ENCODE measurements at regions not wholly inside any gene's neighbourhood (a gene's known extent, or its start where the extent isn't known, plus 50 kb on each side); places are given as distances from the start of the nearest gene placed in this dataset.

DNA sequence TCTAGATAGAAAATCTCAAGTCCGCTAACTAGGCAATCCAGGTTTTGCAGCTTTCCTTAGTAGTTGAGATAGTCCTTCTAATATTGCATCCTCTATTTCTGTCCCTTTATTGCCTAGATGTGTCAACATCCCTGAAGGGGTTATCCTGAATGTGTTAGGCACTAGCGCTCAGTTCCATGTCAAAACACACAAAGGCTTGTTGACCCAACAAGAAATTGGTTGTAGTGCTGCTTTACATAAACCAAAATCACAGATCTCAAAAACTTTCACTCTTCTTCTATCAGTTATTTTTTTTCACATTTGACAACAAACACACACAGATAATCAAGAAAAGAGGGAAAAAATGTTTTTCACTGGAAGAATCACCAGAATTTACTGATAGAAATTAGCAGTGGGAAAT is 51.4 kb upstream of the SOX2 start:
- no peak for DNase-seq

DNA sequence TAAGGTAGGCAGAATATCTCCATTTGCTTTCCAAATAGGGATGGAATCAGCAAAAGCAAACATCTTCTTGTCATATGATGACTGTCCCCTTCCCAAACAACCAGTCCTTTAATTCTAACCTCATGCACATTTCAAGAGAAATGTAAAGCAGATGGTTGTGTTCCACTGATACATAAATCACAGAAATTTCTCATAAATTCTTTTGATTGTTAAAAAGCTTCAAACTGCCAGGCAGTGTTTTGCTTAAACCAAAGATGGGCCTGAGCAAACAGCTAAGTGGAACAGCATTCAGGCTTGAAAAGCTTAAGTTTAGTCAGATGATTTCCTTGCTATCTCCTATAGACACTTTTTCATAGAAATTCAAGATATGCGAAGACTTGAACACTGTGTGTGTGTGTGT is 74.3 kb upstream of the SOX2 start:
- no peak for DNase-seq

DNA sequence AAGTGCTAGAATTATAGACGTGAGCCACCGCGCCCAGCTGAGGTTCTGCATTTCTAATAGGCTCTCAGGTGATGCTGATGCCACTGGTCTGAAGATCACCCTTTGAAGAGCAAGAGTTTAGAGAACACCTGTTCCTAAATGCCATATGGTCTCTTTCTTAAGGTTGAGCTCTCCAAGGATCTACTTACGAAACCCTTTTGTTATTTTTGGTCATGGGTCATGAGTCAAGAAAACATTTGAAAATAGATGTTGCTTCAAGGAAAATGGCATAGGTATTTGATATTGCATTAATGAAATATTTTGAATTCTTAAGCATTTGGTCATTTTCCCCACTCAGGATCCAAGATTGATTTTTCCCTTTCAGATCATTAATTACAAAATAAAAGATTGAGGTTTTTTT is 74.7 kb upstream of the SOX2 start:
- no peak for DNase-seq

DNA sequence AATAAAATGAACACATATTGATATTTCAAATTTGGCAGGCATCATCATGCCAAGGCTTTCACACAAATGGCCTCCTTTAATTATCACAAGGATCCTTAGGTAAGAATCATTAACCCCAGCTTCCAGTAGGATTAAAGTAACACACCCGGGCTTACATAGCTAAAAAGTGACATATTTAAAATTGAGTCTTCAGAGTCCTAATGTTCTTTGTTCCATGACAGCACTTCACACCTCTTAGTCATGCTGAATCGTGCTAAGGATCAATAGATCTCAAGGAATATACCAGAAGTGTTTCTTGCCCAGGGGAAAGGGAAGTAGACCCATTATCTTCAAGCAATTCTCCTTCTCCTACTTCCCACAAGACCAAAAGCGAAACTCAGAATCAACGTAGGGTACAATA is 76.6 kb upstream of the SOX2 start:
- DNase-seq: no peak

DNA sequence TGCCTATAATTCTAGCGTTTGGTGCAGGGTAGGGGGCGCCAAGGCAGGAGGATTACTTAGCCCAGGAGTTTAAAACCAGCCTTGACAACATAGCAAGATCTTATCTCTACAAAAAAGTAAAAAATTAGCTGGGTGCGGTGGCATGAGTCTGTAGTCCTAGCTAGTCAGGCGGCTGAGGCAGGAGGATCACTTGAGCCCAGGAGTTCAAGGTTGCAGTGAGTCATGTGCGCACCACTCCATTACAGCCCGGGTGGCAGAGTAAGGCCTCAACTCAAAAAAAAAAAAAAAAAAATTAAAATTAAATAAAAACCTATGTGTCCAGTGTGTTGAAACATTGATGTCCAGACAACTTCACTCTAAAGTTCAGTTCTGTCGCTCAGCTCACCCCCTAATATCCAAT is 78.2 kb upstream of the SOX2 start:
- no peak for DNase-seq

DNA sequence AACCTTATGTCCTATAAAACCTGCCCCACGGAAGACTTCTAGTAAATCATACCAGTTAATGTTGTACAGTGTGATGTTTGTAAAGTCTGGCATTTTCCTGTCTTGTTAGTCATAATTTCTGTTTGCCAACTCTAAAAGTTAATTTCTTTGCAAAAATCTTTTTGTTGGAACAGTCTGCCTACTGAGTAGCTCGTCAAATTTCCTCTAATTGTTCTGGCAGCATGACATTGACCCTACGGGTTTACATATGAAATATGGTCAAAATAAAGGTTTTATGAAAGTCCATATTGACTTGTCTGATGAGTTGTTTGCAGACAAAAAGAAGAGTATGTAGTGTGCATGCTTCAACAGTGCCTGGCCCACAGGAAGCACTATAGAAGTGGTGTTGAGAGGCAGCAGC is 79.8 kb upstream of the SOX2 start:
- no peak for DNase-seq

DNA sequence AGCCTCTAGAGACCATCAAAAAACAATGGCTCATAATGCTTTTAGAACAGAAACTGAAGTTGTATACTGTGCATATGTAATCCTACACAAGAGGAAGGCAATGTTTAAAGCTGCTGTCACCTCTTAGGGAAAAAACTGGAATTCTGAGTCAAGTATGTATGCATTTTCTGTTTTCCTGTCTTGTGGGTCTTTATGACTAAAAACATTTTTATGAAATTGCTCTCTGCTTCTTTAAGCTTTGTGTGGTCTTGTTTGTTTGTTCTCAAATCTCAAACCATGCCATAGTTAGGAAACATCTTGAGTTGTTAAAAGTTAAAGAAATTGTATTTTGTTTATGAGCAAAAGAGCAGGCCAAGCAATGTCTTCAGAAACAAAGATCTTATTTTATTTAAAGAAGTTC is 80.9 kb upstream of the SOX2 start:
- DNase-seq: no peak

DNA sequence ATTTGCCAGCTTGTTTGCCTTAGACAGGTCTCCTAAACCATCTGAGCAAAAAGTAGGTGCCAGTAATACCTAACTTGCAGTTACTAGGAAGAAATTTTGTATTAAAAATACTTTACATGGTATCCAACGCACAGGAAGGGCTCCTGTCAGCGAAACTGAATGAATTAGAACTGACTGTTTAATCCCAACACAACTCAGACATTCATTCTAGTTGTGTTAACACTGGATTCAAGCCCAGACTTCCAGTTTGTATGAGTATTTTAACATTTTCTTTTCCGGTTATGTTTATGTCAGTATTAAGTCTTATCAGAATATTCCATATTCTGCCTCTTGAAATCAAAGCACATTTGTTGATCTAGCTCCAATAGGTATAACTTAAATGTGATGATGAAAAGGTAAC is 82.0 kb upstream of the SOX2 start:
- no peak for DNase-seq

DNA sequence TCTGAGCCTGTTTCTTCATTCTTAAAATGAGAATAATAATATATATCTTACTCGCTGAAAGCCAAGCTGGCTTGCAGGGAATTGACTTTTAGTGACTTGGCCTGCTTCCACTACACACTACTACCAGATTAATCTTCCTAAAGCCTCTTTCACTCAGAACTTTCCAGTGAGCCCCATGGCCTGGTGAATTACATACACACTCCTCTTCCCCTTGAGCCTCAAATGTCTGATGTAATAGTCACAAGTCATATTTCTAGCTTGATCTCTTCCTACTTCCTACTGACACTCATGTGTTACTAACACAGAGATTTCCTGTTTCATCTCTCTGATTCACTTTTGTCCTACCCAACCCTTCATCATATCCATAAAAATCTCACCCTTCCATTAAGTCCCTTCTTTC is 82.7 kb upstream of the SOX2 start:
- DNase-seq: no peak

DNA sequence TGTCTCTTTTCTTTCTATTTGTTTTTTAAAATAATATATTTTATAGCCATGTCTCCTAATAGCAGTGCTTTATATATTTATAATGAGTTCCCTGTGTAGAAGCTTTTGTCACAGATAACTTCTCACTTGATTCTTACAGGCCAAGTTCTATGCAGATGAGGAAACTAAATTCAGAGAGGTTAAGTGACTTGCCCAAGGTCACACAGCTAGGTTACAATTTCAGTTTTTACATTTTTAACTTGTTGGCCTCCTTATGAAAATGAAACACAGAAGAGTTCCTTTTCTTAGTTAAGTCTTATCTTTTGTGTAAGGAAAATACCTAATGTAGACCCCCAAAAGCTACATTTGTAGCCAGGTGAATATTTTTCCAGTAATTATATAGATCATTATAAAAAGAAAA is 83.3 kb upstream of the SOX2 start:
- no peak for DNase-seq

DNA sequence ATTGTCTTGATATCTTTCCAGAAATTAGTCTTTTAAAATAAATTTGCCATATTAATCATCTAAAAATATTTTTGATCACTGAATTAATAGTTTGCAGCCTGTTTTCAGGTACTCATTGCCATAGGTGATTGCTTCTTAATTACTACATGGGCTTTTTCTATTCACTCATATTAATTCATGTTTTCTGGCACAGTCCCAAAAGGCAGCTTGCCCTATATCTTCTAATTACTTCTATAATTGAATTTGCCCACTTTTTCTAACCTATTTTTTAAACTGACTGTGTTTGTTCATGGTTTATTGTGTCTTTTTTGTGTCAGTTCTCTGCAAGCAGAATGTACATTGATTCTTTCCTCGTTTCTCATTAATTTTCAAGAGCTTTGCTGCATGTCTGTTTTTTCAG is 85.7 kb upstream of the SOX2 start:
- DNase-seq: no peak

DNA sequence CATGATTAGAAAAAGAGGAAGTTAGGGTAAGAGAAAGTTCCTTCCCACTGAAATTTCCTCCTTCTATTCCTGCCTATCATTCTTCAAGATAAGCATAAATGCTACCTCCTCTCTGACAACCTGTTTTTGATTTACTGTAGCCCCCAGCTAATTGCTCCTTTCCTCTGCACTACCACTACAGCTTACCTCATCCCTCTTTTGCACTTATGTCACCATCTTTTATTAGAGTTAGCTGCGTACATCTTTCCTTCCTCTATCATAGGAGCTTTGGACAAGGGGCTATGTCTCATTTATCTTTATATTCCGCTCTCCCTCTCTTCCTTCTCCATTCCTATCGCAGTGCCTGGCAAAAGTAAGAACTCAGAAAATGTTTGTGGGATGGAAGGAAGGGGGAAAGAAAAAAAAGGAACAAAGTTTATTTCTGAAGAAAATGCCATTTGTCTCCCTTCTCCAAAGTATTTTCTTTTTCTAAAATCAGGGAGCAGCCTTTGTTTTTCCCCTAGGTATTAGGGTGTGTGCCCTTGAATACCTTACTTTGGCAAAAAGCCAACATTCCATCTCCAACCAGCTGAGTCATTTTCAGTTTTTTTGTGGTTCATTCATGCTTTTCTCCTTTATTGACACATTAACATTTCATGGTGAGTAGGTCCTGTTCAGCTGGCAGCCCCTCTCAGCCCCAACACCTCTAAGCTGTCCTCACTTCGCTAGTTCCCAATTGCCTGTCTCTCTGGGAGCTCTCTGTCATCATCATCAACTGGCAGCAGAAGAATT is 87.6 kb upstream of the SOX2 start:
- no peak for DNase-seq

DNA sequence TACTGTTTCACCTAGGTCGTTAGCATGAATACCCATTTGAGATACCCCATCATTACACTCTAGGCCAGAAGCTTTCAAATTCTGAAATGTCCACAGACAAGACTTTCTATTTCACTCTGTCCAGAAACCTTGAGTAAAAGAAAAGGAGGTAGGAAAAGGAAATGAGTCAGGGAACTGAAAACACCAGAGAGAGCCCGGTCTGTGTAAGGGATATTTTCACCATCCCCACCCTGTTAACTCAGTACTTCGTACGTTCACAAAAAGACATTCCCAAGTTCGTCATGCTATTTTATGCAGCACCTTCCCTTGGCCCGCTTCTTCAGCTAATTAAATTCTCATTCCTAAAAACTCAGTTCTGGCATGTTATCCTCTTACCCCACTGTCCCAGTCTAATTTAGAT is 89.4 kb upstream of the SOX2 start:
- DNase-seq: no peak

DNA sequence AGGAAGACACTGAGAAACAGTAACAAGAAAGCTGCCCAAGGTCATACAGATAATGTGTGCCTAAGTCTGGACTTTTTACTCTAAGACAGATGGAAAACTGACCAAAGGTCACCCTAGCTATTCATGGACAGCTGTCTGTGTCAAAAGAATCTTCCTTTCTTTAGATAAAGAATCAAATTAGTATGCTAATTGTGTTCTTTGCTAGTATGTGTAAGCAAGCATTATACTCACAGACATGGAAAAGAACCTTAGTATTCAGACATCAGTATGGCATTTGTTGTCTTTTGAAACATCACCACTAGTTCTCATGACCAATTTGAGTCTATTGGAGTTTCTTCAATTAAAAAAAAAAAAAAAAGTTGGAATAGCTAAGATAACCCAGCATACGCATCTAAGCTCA is 91.8 kb upstream of the SOX2 start:
- DNase-seq: no peak

DNA sequence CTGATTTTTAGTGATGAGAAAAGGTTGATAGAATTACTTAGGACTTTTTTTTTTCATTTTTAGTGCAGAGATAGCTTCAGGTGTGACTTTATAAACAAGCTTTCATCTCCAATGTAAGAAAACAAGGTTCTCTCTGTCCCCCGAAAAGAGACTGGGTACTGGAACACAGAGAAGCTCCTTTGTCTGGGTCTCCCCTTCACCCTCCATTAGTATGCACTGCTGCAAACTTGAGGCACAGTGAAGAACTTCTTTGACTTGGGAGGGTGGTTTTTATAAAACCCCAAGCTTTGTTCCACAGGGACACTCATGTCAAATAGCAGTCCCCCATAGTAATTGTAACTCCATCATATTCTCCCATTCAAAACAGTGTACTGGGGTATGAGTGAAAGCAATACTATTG is 93.5 kb upstream of the SOX2 start:
- DNase-seq: no peak

DNA sequence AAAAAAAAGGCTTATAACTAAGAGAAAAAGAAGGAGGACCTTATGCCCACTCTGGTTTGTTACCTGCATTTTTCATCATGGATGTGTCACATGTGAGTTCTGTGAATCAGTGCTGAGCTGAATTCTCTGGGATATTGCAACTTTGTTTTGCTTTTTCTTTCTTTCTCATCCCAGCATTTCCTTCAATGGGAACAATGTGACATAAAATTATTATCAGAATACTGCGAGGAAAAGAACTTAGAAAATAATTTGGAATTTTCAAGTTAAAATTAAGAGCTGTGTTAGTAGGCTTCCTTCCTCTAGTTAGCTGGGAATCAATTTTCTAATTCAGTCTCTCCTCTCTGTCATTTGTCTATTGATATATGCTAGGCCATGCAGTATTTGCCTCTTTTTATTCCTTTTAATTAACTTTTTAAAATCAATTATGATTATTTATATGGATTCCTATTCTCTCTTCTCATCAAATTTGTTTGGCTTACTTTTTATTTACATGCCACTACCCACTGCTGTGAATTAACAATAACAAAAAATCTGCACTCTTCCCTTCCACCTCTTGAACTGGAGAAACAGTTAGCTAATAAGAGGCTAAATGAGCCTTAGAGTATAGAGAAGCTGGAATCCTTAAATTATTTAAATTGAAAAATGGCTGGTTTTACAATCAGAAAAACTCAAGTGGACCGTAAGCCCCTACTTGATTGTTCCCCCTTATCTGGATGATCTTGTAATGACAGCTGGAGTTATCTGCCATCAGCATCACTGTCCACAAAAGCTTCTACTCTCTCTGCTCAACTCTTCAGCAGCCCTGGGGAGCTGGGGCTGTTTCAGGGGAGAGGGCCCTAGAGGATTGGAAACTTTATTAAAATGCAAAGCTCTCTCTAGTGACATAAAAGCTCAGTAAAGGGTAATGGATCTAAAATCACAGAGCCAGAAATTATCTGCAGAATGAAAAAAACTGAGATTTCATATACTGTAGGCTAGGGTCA is 95.3 kb upstream of the SOX2 start:
- DNase-seq: no peak

DNA sequence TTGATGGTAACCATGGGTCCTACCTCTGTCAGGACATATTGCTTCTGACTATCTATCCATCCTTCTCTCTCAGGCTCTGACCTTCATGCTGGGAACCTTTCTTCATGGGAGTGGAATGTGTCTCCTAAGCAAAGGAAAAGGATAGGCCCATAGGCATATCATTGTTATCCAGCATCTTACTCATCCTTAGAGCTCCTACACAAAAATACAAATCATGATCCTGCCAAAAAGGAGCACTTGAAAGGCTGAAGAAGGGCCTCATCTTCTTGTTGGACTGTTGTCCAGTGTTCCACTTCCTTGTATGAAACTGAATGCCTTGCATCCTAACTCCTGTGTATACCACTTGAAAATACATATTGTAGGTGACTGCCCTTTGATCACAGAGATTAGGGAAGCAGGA is 96.1 kb upstream of the SOX2 start:
- no peak for DNase-seq

DNA sequence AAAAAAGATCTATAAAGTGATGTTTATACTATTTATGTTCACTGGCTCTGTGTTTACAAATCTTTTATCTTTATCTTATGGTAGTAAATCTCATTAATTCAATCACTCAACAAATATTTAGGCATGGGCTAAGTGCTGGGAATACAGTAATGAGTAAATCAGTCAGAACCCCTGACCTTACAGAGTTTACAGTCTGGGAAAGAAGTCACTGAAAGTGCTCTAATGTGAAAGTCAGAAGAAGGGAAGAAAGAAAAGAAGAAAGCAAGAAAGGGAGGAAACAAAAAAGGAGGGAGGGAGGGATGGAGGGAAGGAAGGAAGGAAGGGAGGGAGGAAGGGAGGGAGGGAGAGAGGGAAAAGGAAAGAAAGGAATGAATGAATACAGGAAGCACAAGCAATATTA is 96.8 kb upstream of the SOX2 start:
- DNase-seq: no peak

DNA sequence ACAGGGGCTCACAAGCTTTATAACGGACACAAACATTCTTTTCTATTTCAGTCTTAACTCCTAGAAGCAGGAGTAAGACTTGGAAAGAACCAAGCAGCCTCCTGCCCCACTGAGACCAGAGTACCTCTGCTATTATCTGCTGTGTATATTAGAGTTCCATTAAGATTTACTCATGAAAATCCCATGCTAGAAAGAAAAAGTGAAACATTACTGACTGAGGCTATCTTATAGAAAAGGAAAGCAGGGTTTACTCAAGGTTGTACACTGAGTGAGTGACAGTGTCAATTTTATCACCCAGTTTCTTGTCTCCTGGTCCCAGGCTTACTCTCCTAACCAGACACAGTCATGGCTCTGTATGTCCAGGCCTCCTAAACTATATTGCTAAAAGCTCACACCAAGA is 97.9 kb upstream of the SOX2 start:
- no peak for DNase-seq

DNA sequence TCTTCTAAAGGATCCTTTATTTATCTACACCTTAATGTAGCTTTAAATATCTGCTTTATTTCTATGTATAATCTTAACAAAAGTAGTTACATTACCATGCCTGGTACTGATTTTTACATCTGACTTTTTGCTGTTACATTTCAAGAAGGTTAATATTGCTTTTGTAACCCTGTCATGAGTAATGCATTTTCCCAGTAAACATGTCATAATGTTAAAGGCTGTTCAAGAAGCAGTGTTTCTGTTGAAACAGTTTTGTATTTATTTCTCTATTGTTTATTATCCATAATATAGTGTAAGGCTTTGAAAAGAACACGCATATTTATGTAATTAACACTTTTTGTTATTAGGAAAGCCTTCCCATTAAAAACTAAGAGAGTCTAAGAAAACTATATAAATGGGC is 98.5 kb upstream of the SOX2 start:
- DNase-seq: no peak

DNA sequence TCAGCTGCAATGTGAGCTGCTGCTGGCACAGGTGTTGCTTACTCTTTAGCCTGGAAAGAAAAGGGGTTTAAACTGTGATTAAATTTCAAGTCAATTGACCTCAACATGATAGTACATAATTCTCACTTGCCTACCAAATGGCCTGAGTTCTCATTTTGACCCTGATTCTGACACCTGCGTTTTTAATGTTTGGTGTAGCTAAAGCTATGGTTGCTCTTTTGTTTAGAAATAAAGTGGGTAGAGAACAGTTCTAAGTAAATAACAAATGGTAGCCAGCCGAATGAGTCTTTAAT is 100.8 kb upstream of the SOX2 start:
- DNase-seq: no peak

DNA sequence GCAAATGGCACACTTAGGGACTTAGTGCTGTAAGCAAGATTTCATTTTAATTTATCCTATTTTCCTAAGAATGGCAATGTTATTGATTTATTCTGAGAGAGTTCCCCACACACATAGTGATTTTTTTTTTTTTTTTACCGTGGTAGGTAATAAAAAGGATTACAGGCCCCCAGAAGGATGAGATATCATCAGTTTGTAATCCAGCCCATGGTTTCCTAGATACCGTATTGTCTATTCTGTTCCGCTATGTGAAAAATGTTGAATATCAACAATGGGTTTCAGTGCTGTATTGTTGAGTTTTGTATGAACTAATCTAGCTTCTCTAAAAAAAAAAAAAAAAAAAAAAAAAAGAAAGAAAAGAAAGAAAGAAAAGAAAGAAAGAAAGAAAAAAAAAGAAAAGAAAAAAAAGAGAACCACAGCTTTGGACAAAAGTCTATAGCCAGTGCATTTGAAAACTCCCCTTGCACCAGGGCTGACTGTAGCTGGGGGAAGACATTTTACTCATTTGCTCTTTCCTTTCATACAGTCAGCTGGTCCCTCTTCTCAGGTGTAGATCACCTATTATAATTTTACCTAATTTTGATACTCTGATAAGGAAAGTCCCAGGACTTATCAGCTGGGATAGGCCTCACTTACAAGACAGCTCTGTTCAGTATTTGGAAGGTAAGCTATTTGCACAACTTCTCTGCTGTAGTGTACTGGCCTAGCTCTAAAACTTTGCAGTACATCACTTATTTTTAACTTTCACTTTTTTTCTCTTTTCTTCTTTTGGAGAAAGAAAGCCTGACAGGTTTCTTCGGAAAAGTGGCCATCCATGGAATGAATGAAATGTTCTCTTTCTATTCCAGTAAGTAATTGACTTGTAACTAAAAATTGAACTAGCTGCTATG is 101.4 kb upstream of the SOX2 start:
- DNase-seq: no peak

DNA sequence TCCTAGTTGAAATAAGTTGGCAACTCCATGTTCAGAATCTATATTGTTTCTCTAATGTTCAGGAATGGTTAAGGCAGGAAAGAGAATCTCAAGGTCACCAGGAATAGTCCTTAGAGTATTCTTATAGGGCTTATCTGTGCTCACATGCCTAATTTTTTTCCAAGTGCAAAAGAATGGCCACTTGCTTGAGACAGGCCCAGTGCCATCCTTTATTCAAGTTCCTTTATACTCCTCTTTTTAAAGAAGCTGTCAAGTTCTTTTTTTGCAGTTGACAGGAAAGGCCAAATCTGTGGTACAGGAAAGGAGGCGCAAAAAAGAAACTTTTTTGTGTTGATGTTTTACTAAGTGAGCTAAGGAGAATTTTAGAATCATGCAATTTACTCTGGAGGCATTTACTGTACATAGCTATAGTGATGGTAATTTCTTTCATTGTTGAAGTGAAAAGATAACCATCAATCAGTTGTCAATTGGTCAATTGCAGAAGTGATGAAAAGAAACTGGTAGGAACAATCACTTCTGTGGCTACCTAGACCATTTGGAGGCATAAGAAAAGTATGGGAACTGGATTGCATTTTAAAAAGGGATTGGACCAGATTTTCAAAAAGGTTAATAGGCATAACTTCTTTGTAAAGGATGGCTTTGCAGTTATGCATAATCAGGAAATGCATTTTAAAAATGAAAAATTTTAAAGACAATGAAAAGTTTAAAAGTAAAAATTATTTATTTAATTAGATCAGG is 102.5 kb upstream of the SOX2 start:
- no peak for DNase-seq

All from stimulated activated CD4-positive, alpha-beta T cell treated with anti-CD3 and anti-CD28 coated beads, Interleukin-12 subunit alpha, Interleukin-12 subunit beta, amount 100 ng/mL, for 4 hours (primary cell).